Natural killer cell (primary cell): ENCODE measurements at regions not wholly inside any gene's neighbourhood (a gene's known extent, or its start where the extent isn't known, plus 50 kb on each side); places are given as distances from the start of the nearest gene placed in this dataset.

Experiments
- ATAC-seq, 3 donors: fragments of 150-1000 bp in 2 of 3; fragments of 200-7000 bp in 1 of 3; cut with Tn5 transposase; 1 replicate in 1 of 3; 2 replicates in 2 of 3; pipeline ENCODE4 v1.10.0; 2021; ENCODE audit warnings: mild to moderate bottlenecking in 2 of 3, moderate library complexity in 2 of 3
- DNase-seq, 2 donors: peaks; one replicate each; pipeline versions ENCODE4 v3.0.0 to v3.0.0-alpha.2; 2013 to 2021; ENCODE audit warnings: mixed read lengths in 1 of 2
- H3K27ac ChIP-seq: one replicate; pipeline ENCODE4 v1.5.1; 2013; ENCODE audit warnings: mild to moderate bottlenecking, low read length
- H3K27me3 ChIP-seq: one replicate; pipeline ENCODE4 v1.6.1; 2013; ENCODE audit warnings: low read length; ENCODE audit not compliant: control insufficient read depth, insufficient read depth
- H3K36me3 ChIP-seq: one replicate; pipeline ENCODE4 v1.6.1; 2013; ENCODE audit warnings: low read length; ENCODE audit not compliant: control insufficient read depth, insufficient read depth
- H3K4me1 ChIP-seq: one replicate; pipeline ENCODE4 v1.6.1; 2013; ENCODE audit warnings: low read length; ENCODE audit not compliant: control insufficient read depth, insufficient read depth
- H3K4me3 ChIP-seq: one replicate; pipeline ENCODE4 v1.5.1; 2013; ENCODE audit warnings: low read length
- H3K9me3 ChIP-seq: one replicate; pipeline ENCODE4 v1.6.1; 2013; ENCODE audit warnings: low read length; ENCODE audit not compliant: control insufficient read depth, insufficient read depth
- H3K27ac Mint-ChIP-seq, 2 donors: one replicate each; pipeline ENCODE4 v1.8.0; 2022; ENCODE audit warnings: mild to moderate bottlenecking in 2 of 2, mixed read lengths in 2 of 2, moderate library complexity in 1 of 2
- H3K27me3 Mint-ChIP-seq, 2 donors: one replicate each; pipeline ENCODE4 v1.8.0; 2022; ENCODE audit warnings: low read depth in 2 of 2, mixed read lengths in 2 of 2
- H3K36me3 Mint-ChIP-seq: one replicate; pipeline ENCODE4 v1.8.0; 2022; ENCODE audit warnings: mixed read lengths
- H3K4me1 Mint-ChIP-seq, 2 donors: one replicate each; pipeline ENCODE4 v1.8.0; 2022; ENCODE audit warnings: mixed read lengths in 2 of 2
- H3K4me3 Mint-ChIP-seq: one replicate; pipeline ENCODE4 v1.8.0; 2022; ENCODE audit warnings: mild to moderate bottlenecking, moderate library complexity, mixed read lengths
- H3K9me3 Mint-ChIP-seq, 2 donors: one replicate each; pipeline ENCODE4 v1.8.0; 2022; ENCODE audit warnings: mixed read lengths in 2 of 2
- WGBS: methylation state at CpG from one replicate; pipeline ENCODE4 v1.1.7; 2013; ENCODE audit warnings: missing lambda C conversion rate; ENCODE audit not compliant: insufficient coverage; 5-methylcytosine and 5-hydroxymethylcytosine counted together
- intact Hi-C: fragments of 100-400 bp; cut with micrococcal nuclease; formaldehyde crosslinking; loops from one replicate; pipeline ENCODE4 v1.14.2; 2022
- TF ChIP-seq, protein P1 (sequence below): fragments of 200-600 bp; IDR thresholded peaks from one replicate; pipeline ENCODE4 v1.8.0; 2022; ENCODE audit warnings: antibody characterized with exemption

DNA sequence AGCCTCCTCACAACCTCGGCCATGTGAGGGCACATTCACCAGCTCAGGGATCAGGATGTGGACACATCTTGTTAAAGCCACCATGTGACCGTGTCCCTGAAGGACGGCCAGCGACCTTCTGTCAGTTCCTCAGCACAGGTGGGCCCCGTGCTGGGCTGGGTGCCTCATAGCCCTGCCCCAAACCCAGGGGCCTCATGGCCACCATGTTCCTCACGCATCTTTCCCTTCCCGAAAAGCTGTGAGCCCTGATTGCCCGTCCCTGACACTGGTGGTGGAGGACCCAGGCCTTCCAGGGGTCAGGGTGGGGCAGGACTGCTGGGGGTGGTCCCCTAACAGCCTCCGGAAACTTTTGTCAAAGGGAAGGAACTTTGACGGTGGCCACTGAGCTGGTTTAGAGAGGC is 60.1 kb upstream of the ADRA2C start:
- Histone ChIP-seq H3K9me3 (no peaks in the 10 kb centered on the region), H3K36me3 (no peaks in the 10 kb centered on the region), H3K27ac (no peak overlapping the region), H3K27me3 (no peaks in the 10 kb centered on the region), H3K4me3 (no peak overlapping the region), H3K4me1 (no peaks in the 10 kb centered on the region)
- TF ChIP-seq, protein P1, sequence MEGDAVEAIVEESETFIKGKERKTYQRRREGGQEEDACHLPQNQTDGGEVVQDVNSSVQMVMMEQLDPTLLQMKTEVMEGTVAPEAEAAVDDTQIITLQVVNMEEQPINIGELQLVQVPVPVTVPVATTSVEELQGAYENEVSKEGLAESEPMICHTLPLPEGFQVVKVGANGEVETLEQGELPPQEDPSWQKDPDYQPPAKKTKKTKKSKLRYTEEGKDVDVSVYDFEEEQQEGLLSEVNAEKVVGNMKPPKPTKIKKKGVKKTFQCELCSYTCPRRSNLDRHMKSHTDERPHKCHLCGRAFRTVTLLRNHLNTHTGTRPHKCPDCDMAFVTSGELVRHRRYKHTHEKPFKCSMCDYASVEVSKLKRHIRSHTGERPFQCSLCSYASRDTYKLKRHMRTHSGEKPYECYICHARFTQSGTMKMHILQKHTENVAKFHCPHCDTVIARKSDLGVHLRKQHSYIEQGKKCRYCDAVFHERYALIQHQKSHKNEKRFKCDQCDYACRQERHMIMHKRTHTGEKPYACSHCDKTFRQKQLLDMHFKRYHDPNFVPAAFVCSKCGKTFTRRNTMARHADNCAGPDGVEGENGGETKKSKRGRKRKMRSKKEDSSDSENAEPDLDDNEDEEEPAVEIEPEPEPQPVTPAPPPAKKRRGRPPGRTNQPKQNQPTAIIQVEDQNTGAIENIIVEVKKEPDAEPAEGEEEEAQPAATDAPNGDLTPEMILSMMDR, result no peak
- Mint-ChIP-seq H3K27me3 (peaks cover 12 to 13% of the 10 kb centered on the region in 2 donors), H3K9me3 (no peaks in the 10 kb centered on the region), H3K36me3 (no peaks in the 10 kb centered on the region), H3K4me3 (no peak overlapping the region), H3K27ac (no peak overlapping the region), H3K4me1 (peaks cover 0 to 4% of the 10 kb centered on the region in 2 donors)
- WGBS, result 82% methylated on average over 10 of the region's 10 CpGs
- DNase-seq (no peak), ATAC-seq (no peak)
- intact Hi-C loops, result no loop called here

DNA sequence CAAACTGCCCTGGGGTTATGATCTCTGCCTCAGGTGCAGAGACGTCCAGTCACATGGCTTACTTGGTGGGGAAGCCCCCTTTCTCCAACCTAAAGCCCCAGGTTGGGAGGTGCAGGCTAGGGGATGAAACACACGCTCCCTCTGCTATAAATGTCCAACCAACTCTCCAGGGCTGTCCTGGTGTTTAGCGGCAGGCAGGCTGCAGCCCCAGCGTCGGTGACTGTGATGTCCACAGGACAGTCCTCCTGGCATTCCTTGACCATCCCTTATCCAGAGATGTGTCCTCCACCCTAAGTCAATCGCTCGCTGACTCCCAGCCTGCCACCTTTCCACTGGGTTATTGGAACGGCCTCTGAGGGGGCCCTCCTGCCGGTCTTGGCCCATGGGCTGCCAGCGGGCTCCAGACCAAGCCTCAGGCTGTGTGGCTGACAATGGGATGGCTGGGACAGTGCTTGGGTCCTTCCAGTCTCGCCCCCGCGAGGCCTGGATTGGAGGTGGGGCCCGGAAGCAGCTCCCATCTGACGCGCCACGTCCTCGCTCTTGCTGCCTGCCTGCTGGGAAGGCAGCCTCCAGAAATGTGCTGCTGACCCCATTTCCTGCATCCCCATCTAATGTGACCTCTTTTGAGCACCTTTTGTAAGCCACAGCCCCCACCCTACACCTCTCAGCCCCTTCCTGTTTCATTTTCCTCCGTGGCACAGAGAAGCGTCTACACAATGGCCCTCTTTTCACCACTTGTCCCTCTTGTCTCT is 60.8 kb upstream of the ADRA2C start:
- 83% methylated on average over 19 of the region's 20 CpGs for WGBS

DNA sequence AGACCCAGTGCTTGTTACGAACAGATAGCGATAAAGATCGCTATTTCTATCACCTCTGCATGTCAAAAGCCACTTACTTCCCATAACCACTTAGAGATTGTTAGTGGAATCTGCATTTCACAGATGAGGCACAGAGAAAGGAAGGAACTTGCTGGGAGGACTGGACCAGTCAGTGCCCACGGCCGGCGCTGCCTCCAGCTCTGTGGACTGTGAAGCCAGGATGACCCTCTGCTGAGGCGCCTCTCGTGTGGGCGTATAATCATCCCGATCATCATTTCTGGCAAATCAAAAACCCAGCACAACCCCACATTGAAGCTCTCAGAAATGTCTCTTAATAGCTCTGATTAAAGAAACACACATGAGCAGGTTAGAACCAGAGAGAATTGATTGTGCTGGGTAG is 61.5 kb upstream of the ADRA2C start:
- no peak overlapping the region for H3K4me3 Mint-ChIP-seq
- Histone ChIP-seq H3K4me1 (no peaks in the 10 kb centered on the region), H3K36me3 (no peaks in the 10 kb centered on the region), H3K27me3 (no peaks in the 10 kb centered on the region), H3K9me3 (no peaks in the 10 kb centered on the region), H3K4me3 (no peak overlapping the region), H3K27ac (no peak overlapping the region)
- H3K27me3 Mint-ChIP-seq, result peaks cover 13 to 16% of the 10 kb centered on the region in 2 donors
- no peak for ATAC-seq
- no peak for DNase-seq
- H3K27ac Mint-ChIP-seq, result no peak overlapping the region
- TF ChIP-seq, protein P1, result no peak
- H3K9me3 Mint-ChIP-seq, result no peaks in the 10 kb centered on the region
- 77% methylated on average over 10 of the region's 10 CpGs for WGBS
- intact Hi-C loops, result no loop called here
- H3K36me3 Mint-ChIP-seq, result no peaks in the 10 kb centered on the region
- peaks cover 0 to 4% of the 10 kb centered on the region in 2 donors for H3K4me1 Mint-ChIP-seq

More for the DNA sequence above, 60.8 kb upstream of the ADRA2C start:
- Histone ChIP-seq H3K36me3 (no peaks in the 10 kb centered on the region), H3K27me3 (no peaks in the 10 kb centered on the region), H3K4me3 (no peak overlapping the region), H3K27ac (no peak overlapping the region), H3K4me1 (no peaks in the 10 kb centered on the region), H3K9me3 (no peaks in the 10 kb centered on the region)
- intact Hi-C loops, result no loop called here
- ATAC-seq, result no peak
- TF ChIP-seq, protein P1, result no peak
- Mint-ChIP-seq H3K36me3 (no peaks in the 10 kb centered on the region), H3K9me3 (no peaks in the 10 kb centered on the region), H3K4me3 (no peak overlapping the region), H3K27ac (no peak overlapping the region), H3K27me3 (peaks cover 12 to 13% of the 10 kb centered on the region in 2 donors), H3K4me1 (peaks cover 0 to 4% of the 10 kb centered on the region in 2 donors)
- no peak for DNase-seq
